ENCODE measurements at regions not wholly inside any gene's neighbourhood (a gene's known extent, or its start where the extent isn't known, plus 50 kb on each side); places are given as distances from the start of the nearest gene placed in this dataset.
"Not testable (repeated sequence)": the region's sequence is repeated elsewhere in the genome, so short reads cannot be mapped to it uniquely, and the experiment has no call there.

- Mint-ChIP-seq H3K36me3 (no peaks in the 10 kb centered on the region), H3K9me3 (peaks cover 3 to 4% of the 10 kb centered on the region in 2 donors), H3K27ac (no peak overlapping the region)
- no peak for DNase-seq (ENCODE audit: low spot score in 2 of 2)
- ATAC-seq = no peak
These were observed 348.3 kb downstream of the ADCYAP1 start for GRCh38 chr18:1252936-1253335.

- DNase-seq (ENCODE audit: low spot score in 2 of 2) (no peak), ATAC-seq (no peak)
- no peaks in the 10 kb centered on the region for H3K36me3 Mint-ChIP-seq
- H3K9me3 Mint-ChIP-seq = peaks cover 3 to 4% of the 10 kb centered on the region in 2 donors
- no peak overlapping the region for H3K27ac Mint-ChIP-seq
These were observed 349.2 kb downstream of the ADCYAP1 start for GRCh38 chr18:1253827-1254226.

- Mint-ChIP-seq H3K9me3 (peaks cover 11 to 23% of the 10 kb centered on the region in 2 donors), H3K27ac (no peak overlapping the region), H3K36me3 (no peaks in the 10 kb centered on the region)
- DNase-seq (ENCODE audit: low spot score in 2 of 2) = no peak
- ATAC-seq = no peak
These were observed 356.4 kb downstream of the ADCYAP1 start for GRCh38 chr18:1261054-1261453.

- H3K9me3 Mint-ChIP-seq = peaks cover 9 to 15% of the 10 kb centered on the region in 2 donors
- H3K36me3 Mint-ChIP-seq = no peaks in the 10 kb centered on the region
- ATAC-seq = no peak
These were observed 362.4 kb downstream of the ADCYAP1 start for GRCh38 chr18:1267021-1267420.

GRCh38 chr18:1270081-1270480 is 365.4 kb downstream of the ADCYAP1 start:
- ATAC-seq (no peak), DNase-seq (ENCODE audit: low spot score in 2 of 2) (no peak)
- H3K27ac Mint-ChIP-seq = no peak overlapping the region
- H3K9me3 Mint-ChIP-seq = peaks cover 12 to 15% of the 10 kb centered on the region in 2 donors
- no peaks in the 10 kb centered on the region for H3K36me3 Mint-ChIP-seq

More at GRCh38 chr18:1267021-1267420, 362.4 kb downstream of the ADCYAP1 start:
- H3K27ac Mint-ChIP-seq = no peak overlapping the region
- DNase-seq (ENCODE audit: low spot score in 2 of 2) = no peak

GRCh38 chr18:1273469-1273868 is 368.8 kb downstream of the ADCYAP1 start:
- Mint-ChIP-seq H3K36me3 (no peaks in the 10 kb centered on the region), H3K9me3 (peaks cover 13 to 15% of the 10 kb centered on the region in 2 donors), H3K27ac (no peak overlapping the region)
- ATAC-seq = no peak
- no peak for DNase-seq (ENCODE audit: low spot score in 2 of 2)

GRCh38 chr18:1292167-1292566 is 387.5 kb downstream of the ADCYAP1 start:
- Mint-ChIP-seq H3K9me3 (peaks cover 0 to 9% of the 10 kb centered on the region in 2 donors), H3K27ac (no peak overlapping the region), H3K36me3 (no peaks in the 10 kb centered on the region)
- no peak for ATAC-seq
- no peak for DNase-seq (ENCODE audit: low spot score in 2 of 2)

- no peak overlapping the region for H3K27ac Mint-ChIP-seq
- H3K36me3 Mint-ChIP-seq = no peaks in the 10 kb centered on the region
- peaks cover 3 to 17% of the 10 kb centered on the region in 2 donors for H3K9me3 Mint-ChIP-seq
- ATAC-seq (no peak), DNase-seq (ENCODE audit: low spot score in 2 of 2) (no peak)
These were observed 389.6 kb downstream of the ADCYAP1 start for GRCh38 chr18:1294229-1294628.

GRCh38 chr18:1296237-1296636 is 391.6 kb downstream of the ADCYAP1 start:
- no peaks in the 10 kb centered on the region for H3K36me3 Mint-ChIP-seq
- no peak overlapping the region for H3K27ac Mint-ChIP-seq
- ATAC-seq (no peak), DNase-seq (ENCODE audit: low spot score in 2 of 2) (no peak)
- peaks cover 10 to 29% of the 10 kb centered on the region in 2 donors for H3K9me3 Mint-ChIP-seq

- no peak for ATAC-seq
- no peak overlapping the region for H3K27ac Mint-ChIP-seq
- no peaks in the 10 kb centered on the region for H3K36me3 Mint-ChIP-seq
- no peak for DNase-seq (ENCODE audit: low spot score in 2 of 2)
- H3K9me3 Mint-ChIP-seq = peaks cover 18 to 20% of the 10 kb centered on the region in 2 donors
These were observed 398.2 kb downstream of the ADCYAP1 start for GRCh38 chr18:1302861-1303260.

- no peak overlapping the region for H3K27ac Mint-ChIP-seq
- H3K36me3 Mint-ChIP-seq = no peaks in the 10 kb centered on the region
- no peak for DNase-seq (ENCODE audit: low spot score in 2 of 2)
- no peak for ATAC-seq
- H3K9me3 Mint-ChIP-seq = peaks cover 17 to 18% of the 10 kb centered on the region in 2 donors
These were observed 399.8 kb downstream of the ADCYAP1 start for GRCh38 chr18:1304392-1304992.

- Mint-ChIP-seq H3K36me3 (no peaks in the 10 kb centered on the region), H3K9me3 (peaks cover 5 to 13% of the 10 kb centered on the region in 2 donors), H3K27ac (no peak overlapping the region)
- ATAC-seq (no peak), DNase-seq (ENCODE audit: low spot score in 2 of 2) (no peak)
These were observed 402.0 kb downstream of the ADCYAP1 start for GRCh38 chr18:1306641-1307040.

- DNase-seq (ENCODE audit: low spot score in 2 of 2) (no peak), ATAC-seq (no peak)
- no peak overlapping the region for H3K27ac Mint-ChIP-seq
- no peaks in the 10 kb centered on the region for H3K36me3 Mint-ChIP-seq
- peaks cover 5 to 9% of the 10 kb centered on the region in 2 donors for H3K9me3 Mint-ChIP-seq
These were observed 404.0 kb downstream of the ADCYAP1 start for GRCh38 chr18:1308686-1309085.

- Mint-ChIP-seq H3K36me3 (no peaks in the 10 kb centered on the region), H3K27ac (no peak overlapping the region), H3K9me3 (peaks cover 0 to 7% of the 10 kb centered on the region in 2 donors)
- ATAC-seq = no peak
- DNase-seq (ENCODE audit: low spot score in 2 of 2) = no peak
These were observed 406.7 kb downstream of the ADCYAP1 start for GRCh38 chr18:1311376-1311775.

- ATAC-seq; H3K27ac Mint-ChIP-seq; DNase-seq (ENCODE audit: low spot score in 2 of 2): not testable (repeated sequence)
- Mint-ChIP-seq H3K36me3 (peaks cover 18 to 20% of the 10 kb centered on the region in 2 donors), H3K9me3 (peaks cover 22 to 24% of the 10 kb centered on the region in 2 donors)
These were observed 430.7 kb downstream of the ADCYAP1 start for GRCh38 chr18:1335345-1335744.

GRCh38 chr18:1350931-1351450 is 446.3 kb downstream of the ADCYAP1 start:
- Mint-ChIP-seq H3K27ac (no peak overlapping the region), H3K9me3 (peaks cover 5% of the 10 kb centered on the region in 2 donors), H3K36me3 (no peaks in the 10 kb centered on the region)
- DNase-seq (ENCODE audit: low spot score in 2 of 2) = no peak
- ATAC-seq = no peak

- DNase-seq (ENCODE audit: low spot score in 2 of 2) (no peak), ATAC-seq (no peak)
- Mint-ChIP-seq H3K27ac (no peak overlapping the region), H3K9me3 (peaks cover 5% of the 10 kb centered on the region in 2 donors), H3K36me3 (no peaks in the 10 kb centered on the region)
These were observed 448.4 kb downstream of the ADCYAP1 start for GRCh38 chr18:1353025-1353424.

- H3K9me3 Mint-ChIP-seq = peaks cover 4% of the 10 kb centered on the region in 2 donors
- no peak overlapping the region for H3K27ac Mint-ChIP-seq
- ATAC-seq (no peak), DNase-seq (ENCODE audit: low spot score in 2 of 2) (no peak)
- no peaks in the 10 kb centered on the region for H3K36me3 Mint-ChIP-seq
These were observed 453.1 kb downstream of the ADCYAP1 start for GRCh38 chr18:1357724-1358123.
